ENCODE measurements at regions not wholly inside any gene's neighbourhood (a gene's known extent, or its start where the extent isn't known, plus 50 kb on each side); places are given as distances from the start of the nearest gene placed in this dataset.

DNA sequence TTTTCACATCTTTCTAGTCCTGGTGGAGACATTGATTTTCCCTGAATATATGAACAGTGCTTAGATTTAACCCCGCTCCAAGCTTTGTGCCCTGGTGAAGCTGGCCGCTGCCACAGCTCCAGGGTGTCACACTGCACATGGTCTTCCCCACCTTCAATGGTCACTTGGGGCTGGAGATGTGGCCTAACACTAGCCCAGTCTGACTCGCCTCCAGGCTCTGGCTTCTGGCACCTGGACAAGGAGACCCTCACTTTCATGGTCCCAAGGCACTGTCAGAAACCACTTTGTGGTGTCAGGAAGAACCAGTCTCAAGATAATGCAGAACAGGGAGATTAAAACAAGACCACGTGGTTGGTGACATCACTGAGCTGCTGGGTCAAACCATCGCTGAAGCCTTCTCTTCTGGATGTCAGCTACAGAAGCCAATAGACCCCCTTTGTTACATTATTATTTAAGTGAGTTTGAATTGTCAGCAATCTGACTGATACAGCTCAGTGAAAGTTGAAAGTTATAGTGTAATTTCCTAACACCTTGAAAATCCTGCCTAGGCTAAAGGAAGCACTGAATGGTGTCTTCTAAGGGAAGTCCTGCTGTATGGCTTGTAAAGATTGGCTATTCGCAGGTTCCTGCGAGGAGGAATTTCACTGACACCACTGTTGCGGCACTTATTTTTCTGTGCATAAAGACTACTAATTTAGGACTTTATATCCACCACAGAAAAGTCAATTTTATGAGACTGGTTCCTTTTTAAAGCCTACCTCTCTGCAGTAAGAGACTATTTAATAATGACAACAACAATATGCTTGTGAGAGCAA is 55.0 kb upstream of the CTDP1 start:
- TF ChIP-seq CTCF (IDR thresholded peaks at IDR 0.05) = no peak
- TF ChIP-seq EP300 (IDR thresholded peaks at IDR 0.05) = no peak

Data from ovary (tissue), 3 donors.